K562 (cell line): ENCODE measurements at regions not wholly inside any gene's neighbourhood (a gene's known extent, or its start where the extent isn't known, plus 50 kb on each side); places are given as distances from the start of the nearest gene placed in this dataset.

Source experiments
- EGR1 ChIP-seq: fragments of 450-650 bp; conservative IDR thresholded peaks from 2 replicates; pipeline ENCODE4 v1.6.1; 2017; ENCODE audit warnings: mild to moderate bottlenecking
- HDAC6 ChIP-seq: IDR thresholded peaks from 2 replicates; pipeline ENCODE4 v1.6.1; 2012; ENCODE audit warnings: low read depth, mild to moderate bottlenecking, control low read depth, inconsistent platforms, low read length, moderate library complexity
- HNRNPUL1 ChIP-seq: fragments of 200-400 bp; formaldehyde crosslinking; IDR thresholded peaks from 2 replicates; pipeline ENCODE4 v1.6.1; 2017; ENCODE audit warnings: low read length
- NFRKB ChIP-seq: fragments of 450-650 bp; IDR thresholded peaks from 2 replicates; pipeline ENCODE4 v1.6.1; 2016; ENCODE audit warnings: low read depth
- NKRF ChIP-seq: fragments of 450-650 bp; IDR thresholded peaks from 2 replicates; pipeline ENCODE4 v1.6.1; 2016; ENCODE audit warnings: borderline replicate concordance
- REST ChIP-seq, 2 experiments: fragments of 450-650 bp; formaldehyde crosslinking in 1 of 2; IDR thresholded peaks; 2 replicates each; pipeline versions ENCODE4 v1.4.0 to v1.6.1; 2014 to 2020; ENCODE audit warnings: mild to moderate bottlenecking in 2 of 2, borderline replicate concordance in 1 of 2, low read depth in 1 of 2
- RNF2 ChIP-seq: sonication (generic); IDR thresholded peaks from 2 replicates; pipeline ENCODE4 v1.6.1; 2016
- ZNF609 ChIP-seq: sonication (generic); formaldehyde crosslinking; IDR thresholded peaks from 2 replicates; pipeline ENCODE4 v1.8.1; 2023; ENCODE audit warnings: missing genetic modification reagents, mild to moderate bottlenecking, borderline replicate concordance

- TF ChIP-seq ZNF609 (CRISPR knock-in tag) (no peak), RNF2 (no peak), NKRF (no peak), HNRNPUL1 (no peak), EGR1 (no peak), REST (IDR thresholded peaks at IDR 0.05; ENCODE audit: borderline replicate concordance) (no peak), REST (CRISPR knock-in tag; IDR thresholded peaks at IDR 0.05; ENCODE audit: low read depth) (no peak), NFRKB (no peak), HDAC6 (no peak)
These were observed 94.6 kb downstream of the TBXT start (continued) for GRCh38 chr6:166073082-166073481.
